ENCODE measurements at regions not wholly inside any gene's neighbourhood (a gene's known extent, or its start where the extent isn't known, plus 50 kb on each side); places are given as distances from the start of the nearest gene placed in this dataset.

GRCh38 chr3:106329521-106329920, 460.7 kb upstream of the CBLB start:
- Mint-ChIP-seq H3K4me3 (no peak overlapping the region), H3K4me1 (no peaks in the 10 kb centered on the region), H3K27ac (no peak overlapping the region), H3K36me3 (ENCODE audit: low read depth) (no peaks in the 10 kb centered on the region), H3K9me3 (peaks cover 10% of the 10 kb centered on the region), H3K27me3 (ENCODE audit: low read depth) (no peaks in the 10 kb centered on the region)
- no peak for TF ChIP-seq CTCF (IDR thresholded peaks at IDR 0.05; ENCODE audit: unreplicated experiment in 3 of 3)

- no peaks in the 10 kb centered on the region for H3K36me3 Mint-ChIP-seq (ENCODE audit: low read depth)
- no peaks in the 10 kb centered on the region for H3K27me3 Mint-ChIP-seq (ENCODE audit: low read depth)
- H3K27ac Mint-ChIP-seq = no peak overlapping the region
- H3K4me3 Mint-ChIP-seq = no peak overlapping the region
- H3K4me1 Mint-ChIP-seq = no peaks in the 10 kb centered on the region
- H3K9me3 Mint-ChIP-seq = no peaks in the 10 kb centered on the region
- no peak for TF ChIP-seq CTCF (IDR thresholded peaks at IDR 0.05; ENCODE audit: unreplicated experiment in 3 of 3)
Observed at GRCh38 chr3:106331636-106332035, 462.8 kb upstream of the CBLB start.

- H3K9me3 Mint-ChIP-seq = no peaks in the 10 kb centered on the region
- H3K27ac Mint-ChIP-seq = no peak overlapping the region
- no peak overlapping the region for H3K4me3 Mint-ChIP-seq
- no peaks in the 10 kb centered on the region for H3K4me1 Mint-ChIP-seq
- no peaks in the 10 kb centered on the region for H3K27me3 Mint-ChIP-seq (ENCODE audit: low read depth)
- no peaks in the 10 kb centered on the region for H3K36me3 Mint-ChIP-seq (ENCODE audit: low read depth)
- no peak for TF ChIP-seq CTCF (IDR thresholded peaks at IDR 0.05; ENCODE audit: unreplicated experiment in 3 of 3)
Observed at GRCh38 chr3:106332129-106332528, 463.3 kb upstream of the CBLB start.

GRCh38 chr3:106332884-106333283, 464.1 kb upstream of the CBLB start:
- H3K4me1 Mint-ChIP-seq = peaks cover 3% of the 10 kb centered on the region
- TF ChIP-seq CTCF (IDR thresholded peaks at IDR 0.05; ENCODE audit: unreplicated experiment in 3 of 3) = no peak

GRCh38 chr3:106333911-106334618, 465.3 kb upstream of the CBLB start:
- TF ChIP-seq CTCF (IDR thresholded peaks at IDR 0.05; ENCODE audit: unreplicated experiment in 3 of 3) = no peak
- H3K27me3 Mint-ChIP-seq (ENCODE audit: low read depth) = no peaks in the 10 kb centered on the region
- H3K9me3 Mint-ChIP-seq = no peaks in the 10 kb centered on the region
- H3K36me3 Mint-ChIP-seq (ENCODE audit: low read depth) = no peaks in the 10 kb centered on the region
- H3K27ac Mint-ChIP-seq = no peak overlapping the region
- no peak overlapping the region for H3K4me3 Mint-ChIP-seq
- H3K4me1 Mint-ChIP-seq = peaks cover 10% of the 10 kb centered on the region

More at GRCh38 chr3:106332884-106333283, 464.1 kb upstream of the CBLB start:
- Mint-ChIP-seq H3K27me3 (ENCODE audit: low read depth) (no peaks in the 10 kb centered on the region), H3K9me3 (no peaks in the 10 kb centered on the region), H3K27ac (no peak overlapping the region), H3K4me3 (no peak overlapping the region), H3K36me3 (ENCODE audit: low read depth) (no peaks in the 10 kb centered on the region)

- H3K36me3 Mint-ChIP-seq (ENCODE audit: low read depth) = no peaks in the 10 kb centered on the region
- H3K27me3 Mint-ChIP-seq (ENCODE audit: low read depth) = no peaks in the 10 kb centered on the region
- TF ChIP-seq CTCF (IDR thresholded peaks at IDR 0.05; ENCODE audit: unreplicated experiment in 3 of 3) = no peak
- peaks cover 16% of the 10 kb centered on the region for H3K4me1 Mint-ChIP-seq
- no peak overlapping the region for H3K4me3 Mint-ChIP-seq
- no peaks in the 10 kb centered on the region for H3K9me3 Mint-ChIP-seq
- H3K27ac Mint-ChIP-seq = no peak overlapping the region
Observed at GRCh38 chr3:106336619-106337018, 467.8 kb upstream of the CBLB start.
